Colonic mucosa (tissue), 4 donors: ENCODE measurements at regions not wholly inside any gene's neighbourhood (a gene's known extent, or its start where the extent isn't known, plus 50 kb on each side); places are given as distances from the start of the nearest gene placed in this dataset.
A peak's percentile ranks its signal among the peaks of the same experiment; 100 is the strongest.

Experiments used
- DNase-seq: peaks from one replicate; pipeline ENCODE4 v3.0.0-alpha.2; 2020
- H3K27ac ChIP-seq: fragments of 200-600 bp; one replicate; pipeline ENCODE4 v1.8.0; 2021
- H3K27me3 ChIP-seq: fragments of 200-600 bp; one replicate; pipeline ENCODE4 v1.8.0; 2021
- H3K36me3 ChIP-seq: fragments of 200-600 bp; one replicate; pipeline ENCODE4 v1.8.0; 2021
- H3K4me1 ChIP-seq: fragments of 200-600 bp; one replicate; pipeline ENCODE4 v1.8.0; 2021; ENCODE audit warnings: mild to moderate bottlenecking
- H3K4me3 ChIP-seq: fragments of 200-600 bp; one replicate; pipeline ENCODE4 v1.8.0; 2021
- H3K9ac ChIP-seq, 2 donors: one replicate each; pipeline ENCODE4 v1.7.0; 2013; ENCODE audit warnings: control low read depth in 2 of 2, low read depth in 2 of 2, low read length in 2 of 2
- H3K9me3 ChIP-seq: fragments of 200-600 bp; one replicate; pipeline ENCODE4 v1.8.0; 2021
- intact Hi-C: fragments of 100-400 bp; cut with DNase I; formaldehyde crosslinking; loops from one replicate; pipeline ENCODE4 v1.14.1; 2022
- TF ChIP-seq, protein P1 (sequence below): fragments of 200-600 bp; IDR thresholded peaks from one replicate; pipeline ENCODE4 v1.8.0; 2022; ENCODE audit warnings: antibody characterized with exemption, mild to moderate bottlenecking
- donor health status: healthy.
- donor health status: DM: no; HTN: no; CAD: no.
- donor health status: DM: no; HTN: no; CAD: no.

DNA sequence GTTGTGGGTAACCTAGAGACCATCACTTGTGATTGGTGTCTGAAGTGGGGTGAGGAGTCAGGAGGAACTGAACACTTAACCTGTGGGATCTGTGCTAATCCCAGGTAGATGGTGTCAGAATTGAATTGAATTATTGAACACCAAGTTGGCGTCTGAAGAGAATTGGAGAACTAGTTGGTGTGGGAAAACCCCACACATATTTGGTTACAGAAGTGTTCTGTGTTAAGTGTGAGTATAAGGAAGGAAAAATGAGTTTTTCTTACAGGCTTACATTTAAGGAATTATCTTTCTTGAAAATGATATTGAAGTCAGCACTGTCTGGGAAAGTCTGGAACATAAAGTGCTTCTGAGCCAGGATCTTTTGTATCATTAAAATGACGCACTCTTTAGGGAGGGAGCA, 182.9 kb upstream of the ECI2 start:
- TF ChIP-seq, protein P1, sequence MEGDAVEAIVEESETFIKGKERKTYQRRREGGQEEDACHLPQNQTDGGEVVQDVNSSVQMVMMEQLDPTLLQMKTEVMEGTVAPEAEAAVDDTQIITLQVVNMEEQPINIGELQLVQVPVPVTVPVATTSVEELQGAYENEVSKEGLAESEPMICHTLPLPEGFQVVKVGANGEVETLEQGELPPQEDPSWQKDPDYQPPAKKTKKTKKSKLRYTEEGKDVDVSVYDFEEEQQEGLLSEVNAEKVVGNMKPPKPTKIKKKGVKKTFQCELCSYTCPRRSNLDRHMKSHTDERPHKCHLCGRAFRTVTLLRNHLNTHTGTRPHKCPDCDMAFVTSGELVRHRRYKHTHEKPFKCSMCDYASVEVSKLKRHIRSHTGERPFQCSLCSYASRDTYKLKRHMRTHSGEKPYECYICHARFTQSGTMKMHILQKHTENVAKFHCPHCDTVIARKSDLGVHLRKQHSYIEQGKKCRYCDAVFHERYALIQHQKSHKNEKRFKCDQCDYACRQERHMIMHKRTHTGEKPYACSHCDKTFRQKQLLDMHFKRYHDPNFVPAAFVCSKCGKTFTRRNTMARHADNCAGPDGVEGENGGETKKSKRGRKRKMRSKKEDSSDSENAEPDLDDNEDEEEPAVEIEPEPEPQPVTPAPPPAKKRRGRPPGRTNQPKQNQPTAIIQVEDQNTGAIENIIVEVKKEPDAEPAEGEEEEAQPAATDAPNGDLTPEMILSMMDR, result no peak
- DNase-seq, result no peak
- intact Hi-C loops, result loop anchor here (10.0 kb wide), 1 partner anchor 456 kb away; the partner anchor contains the start of gene CDYL
- Histone ChIP-seq H3K27ac (no peak overlapping the region), H3K36me3 (no peaks in the 10 kb centered on the region), H3K4me1 (peaks cover 8% of the 10 kb centered on the region), H3K9ac (peak overlapping the region in 1 of 2 donors; percentile 73), H3K27me3 (no peaks in the 10 kb centered on the region), H3K9me3 (no peaks in the 10 kb centered on the region), H3K4me3 (no peak overlapping the region)

DNA sequence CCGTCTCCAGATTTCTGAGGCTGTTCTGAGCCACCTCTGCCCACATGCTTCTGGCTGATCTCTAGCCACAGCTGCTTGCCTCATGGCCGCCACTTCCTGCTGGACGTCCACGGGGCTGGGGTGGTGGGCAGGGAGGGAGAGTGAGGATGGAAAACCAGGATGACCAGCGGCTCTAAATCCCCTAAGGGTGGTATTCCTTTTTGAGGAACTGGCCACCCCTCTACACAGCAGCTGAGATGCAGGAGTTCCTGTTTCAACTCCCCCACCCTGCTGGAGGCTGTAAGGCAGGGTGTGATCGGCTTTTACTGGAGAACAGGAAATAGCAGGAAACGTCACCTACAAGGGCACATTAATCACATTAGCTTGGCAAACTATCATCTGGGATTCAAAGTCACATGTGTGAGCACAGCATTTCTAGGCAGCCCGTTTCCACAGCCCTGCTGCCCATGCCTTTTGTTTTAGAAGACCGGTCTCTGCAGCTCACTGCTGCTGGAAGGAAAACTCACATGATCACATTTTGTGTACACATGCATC, 181.6 kb upstream of the ECI2 start:
- intact Hi-C loops, result loop anchor here (10.0 kb wide), 1 partner anchor 458 kb away; the partner anchor contains the start of gene CDYL
- peaks cover 8% of the 10 kb centered on the region for H3K4me1 ChIP-seq
- peak overlapping the region; percentile 71 for H3K27ac ChIP-seq
- TF ChIP-seq, protein P1, result no peak
- H3K9me3 ChIP-seq, result no peaks in the 10 kb centered on the region
- no peaks in the 10 kb centered on the region for H3K27me3 ChIP-seq
- H3K4me3 ChIP-seq, result no peak overlapping the region
- H3K9ac ChIP-seq, result peak overlapping the region in 1 of 2 donors; percentile 73
- no peaks in the 10 kb centered on the region for H3K36me3 ChIP-seq
- DNase-seq, result peak; percentile 76

DNA sequence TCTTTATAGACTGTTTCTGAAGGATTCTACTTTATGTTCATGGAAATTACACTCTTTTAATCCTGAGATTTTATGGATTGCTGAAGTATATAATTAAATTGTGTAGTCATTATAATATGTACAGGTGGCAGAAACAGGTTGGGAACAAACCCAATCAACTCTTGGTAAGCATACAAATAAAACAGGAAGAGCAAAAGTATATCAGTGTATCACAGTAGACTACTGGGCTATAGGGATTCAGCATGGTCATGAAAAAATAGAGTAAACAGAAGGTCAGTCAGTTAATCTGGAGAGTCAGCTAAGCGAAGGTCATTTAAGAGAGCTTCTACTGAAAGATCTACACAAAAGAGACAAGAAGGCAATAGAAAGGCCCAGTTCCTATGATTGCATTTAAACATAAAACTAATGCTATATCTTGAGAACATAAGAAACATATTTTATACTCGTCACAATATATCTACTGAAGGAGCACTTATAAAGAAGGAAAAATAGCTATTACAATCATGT, 178.9 kb upstream of the ECI2 start:
- DNase-seq, result no peak
- Histone ChIP-seq H3K27me3 (no peaks in the 10 kb centered on the region), H3K9ac (no peak overlapping the region), H3K36me3 (no peaks in the 10 kb centered on the region), H3K4me1 (peaks cover 5% of the 10 kb centered on the region), H3K4me3 (no peak overlapping the region), H3K27ac (peak overlapping the region; percentile 78), H3K9me3 (no peaks in the 10 kb centered on the region)
- TF ChIP-seq, protein P1, result no peak
- intact Hi-C loops, result loop anchor here (10.0 kb wide), 1 partner anchor 461 kb away; the partner anchor contains the start of gene CDYL

DNA sequence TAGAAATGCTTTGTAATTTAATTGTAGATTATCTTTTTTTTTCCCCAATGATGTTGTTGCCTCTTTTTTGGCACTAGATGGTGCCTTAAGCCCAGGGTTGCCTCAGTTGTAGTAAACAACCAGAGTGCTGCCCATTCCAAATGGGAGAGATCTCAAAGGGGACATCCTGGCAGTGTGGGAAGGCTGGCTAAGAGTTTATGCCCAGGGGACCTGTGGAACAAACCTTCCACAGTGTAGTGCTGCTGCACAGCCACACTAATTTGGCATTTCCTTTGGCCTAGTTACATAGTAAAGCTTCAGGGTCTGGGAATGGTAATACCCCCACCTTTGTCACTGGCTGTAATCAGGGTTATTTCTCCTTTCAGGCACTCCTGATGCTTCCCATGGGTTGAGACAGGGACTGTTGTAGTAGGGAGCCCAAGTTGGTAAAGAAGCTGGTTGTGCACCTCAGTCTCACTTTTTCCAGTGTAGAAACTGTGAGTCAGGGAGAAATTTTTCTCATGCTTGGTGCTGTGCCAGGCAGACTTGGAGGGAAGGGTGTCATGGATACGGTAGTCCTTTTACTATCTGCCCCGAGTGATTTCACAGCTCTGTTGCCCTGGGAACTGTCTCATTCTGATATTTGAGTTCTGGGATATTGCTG, 177.8 kb upstream of the ECI2 start:
- H3K36me3 ChIP-seq, result no peaks in the 10 kb centered on the region
- peak; percentile 83 for DNase-seq
- H3K27ac ChIP-seq, result peak overlapping the region; percentile 78
- TF ChIP-seq, protein P1, result peak; percentile 44
- no peak overlapping the region for H3K4me3 ChIP-seq
- H3K4me1 ChIP-seq, result peaks cover 5% of the 10 kb centered on the region
- H3K9ac ChIP-seq, result no peak overlapping the region
- intact Hi-C loops, result loop anchor here (2.0 to 10.0 kb wide), 2 partner anchors 462 to 626 kb away; partner anchors contain the start of gene CDYL
- H3K27me3 ChIP-seq, result no peaks in the 10 kb centered on the region
- H3K9me3 ChIP-seq, result no peaks in the 10 kb centered on the region

DNA sequence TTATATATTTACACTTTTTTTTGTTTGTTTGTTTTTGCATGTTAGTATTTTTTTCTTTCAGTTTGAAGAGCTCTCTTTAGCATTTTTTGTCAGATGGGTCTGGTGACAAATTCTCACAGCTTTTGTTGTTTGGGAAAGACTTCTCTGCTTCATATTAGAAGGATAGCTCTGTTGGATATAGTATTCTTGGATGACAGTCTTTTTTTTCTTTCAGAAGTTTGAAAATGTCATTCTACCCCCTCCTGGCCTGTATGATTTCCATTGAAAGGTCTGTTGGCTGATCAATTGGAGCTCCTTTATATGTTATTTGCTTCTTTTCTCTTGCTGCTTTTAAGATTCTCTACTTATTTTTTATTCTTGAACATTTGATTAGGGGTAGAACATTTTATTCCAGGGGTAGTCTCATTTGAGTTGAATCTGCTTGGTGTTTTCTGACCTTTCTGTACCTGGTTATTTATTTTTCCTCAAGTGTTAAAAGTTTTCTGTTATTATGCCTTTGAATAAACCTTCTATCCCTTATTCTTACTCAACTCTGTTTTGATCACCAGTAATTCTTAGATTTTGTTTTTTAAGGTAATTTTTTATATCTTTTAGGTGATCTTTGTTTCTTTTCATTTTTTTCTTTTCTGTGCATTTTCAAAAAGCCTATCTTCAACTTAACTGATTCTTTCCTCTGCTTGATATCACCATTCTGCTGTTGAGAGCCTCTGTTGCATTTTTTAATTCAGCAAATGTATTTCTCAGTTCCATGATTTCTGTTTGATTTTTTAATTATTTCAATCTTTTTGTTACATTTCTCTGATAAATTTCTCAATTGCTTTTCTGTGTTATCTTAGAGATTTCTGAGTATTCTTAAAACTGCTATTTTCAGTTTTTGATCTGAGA, 176.8 kb upstream of the ECI2 start:
- Histone ChIP-seq H3K27ac (no peak overlapping the region), H3K4me3 (no peak overlapping the region), H3K9me3 (no peaks in the 10 kb centered on the region), H3K36me3 (no peaks in the 10 kb centered on the region), H3K27me3 (no peaks in the 10 kb centered on the region), H3K9ac (no peak overlapping the region), H3K4me1 (no peaks in the 10 kb centered on the region)
- intact Hi-C loops, result loop anchor here (2.0 to 10.0 kb wide), 2 partner anchors 463 to 627 kb away; partner anchors contain the start of gene CDYL
- TF ChIP-seq, protein P1, result no peak
- no peak for DNase-seq
